ENCODE measurements at regions not wholly inside any gene's neighbourhood (a gene's known extent, or its start where the extent isn't known, plus 50 kb on each side); places are given as distances from the start of the nearest gene placed in this dataset.

GRCh38 chr2:145258903-145259579 is 739.1 kb upstream of the ZEB2 start:
- TF ChIP-seq EZH2 (IDR thresholded peaks at IDR 0.05; ENCODE audit: insufficient read depth, low read length) (no peak), CTCF (IDR thresholded peaks at IDR 0.05; ENCODE audit: insufficient read depth, low read depth, low read length) (no peak)
- H3K27ac ChIP-seq (ENCODE audit: low read depth, low read length) = no peak overlapping the region
- H3K9ac ChIP-seq (ENCODE audit: low read length) = no peak overlapping the region
- DNase-seq (ENCODE audit: low read depth) (peak; percentile 80), FAIRE-seq (no peak)
- H3K4me1 ChIP-seq (ENCODE audit: insufficient read depth, low read length) = no peaks in the 10 kb centered on the region
- no peaks in the 10 kb centered on the region for H4K20me1 ChIP-seq (ENCODE audit: insufficient read depth, low read length)
- Mint-ChIP-seq H3K27ac (ENCODE audit: unreplicated experiment) (no peak overlapping the region), H3K4me3 (ENCODE audit: unreplicated experiment) (no peak overlapping the region), H3K36me3 (ENCODE audit: low read depth, unreplicated experiment) (no peaks in the 10 kb centered on the region), H3K9me3 (ENCODE audit: unreplicated experiment) (no peaks in the 10 kb centered on the region), H3K27me3 (ENCODE audit: low read depth, unreplicated experiment) (peaks cover 5% of the 10 kb centered on the region), H3K4me1 (ENCODE audit: low read depth, unreplicated experiment) (peaks cover 13% of the 10 kb centered on the region)
- no peak overlapping the region for H3K4me2 ChIP-seq (ENCODE audit: low read length)
- no peaks in the 10 kb centered on the region for H3K9me3 ChIP-seq (ENCODE audit: insufficient read depth, low read depth, low read length)
- H3K4me3 ChIP-seq (ENCODE audit: insufficient read depth, low read depth, low read length) = no peak overlapping the region
- H3K36me3 ChIP-seq (ENCODE audit: insufficient read depth, low read length) = no peaks in the 10 kb centered on the region
- H3K27me3 ChIP-seq (ENCODE audit: insufficient read depth, low read length) = no peaks in the 10 kb centered on the region
- H2AFZ ChIP-seq (ENCODE audit: low read depth, low read length) = no peak overlapping the region
- no peaks in the 10 kb centered on the region for H3K79me2 ChIP-seq (ENCODE audit: insufficient read depth, low read length)

GRCh38 chr2:145257931-145258330 is 738.0 kb upstream of the ZEB2 start:
- no peak overlapping the region for H2AFZ ChIP-seq (ENCODE audit: low read depth, low read length)
- H4K20me1 ChIP-seq (ENCODE audit: insufficient read depth, low read length) = no peaks in the 10 kb centered on the region
- Mint-ChIP-seq H3K4me3 (ENCODE audit: unreplicated experiment) (no peak overlapping the region), H3K27ac (ENCODE audit: unreplicated experiment) (no peak overlapping the region), H3K36me3 (ENCODE audit: low read depth, unreplicated experiment) (no peaks in the 10 kb centered on the region), H3K4me1 (ENCODE audit: low read depth, unreplicated experiment) (peaks cover 13% of the 10 kb centered on the region), H3K27me3 (ENCODE audit: low read depth, unreplicated experiment) (peaks cover 8% of the 10 kb centered on the region), H3K9me3 (ENCODE audit: unreplicated experiment) (no peaks in the 10 kb centered on the region)
- no peaks in the 10 kb centered on the region for H3K27me3 ChIP-seq (ENCODE audit: insufficient read depth, low read length)
- H3K4me3 ChIP-seq (ENCODE audit: insufficient read depth, low read depth, low read length) = no peak overlapping the region
- no peak overlapping the region for H3K9ac ChIP-seq (ENCODE audit: low read length)
- FAIRE-seq = no peak
- no peak overlapping the region for H3K27ac ChIP-seq (ENCODE audit: low read depth, low read length)
- H3K36me3 ChIP-seq (ENCODE audit: insufficient read depth, low read length) = no peaks in the 10 kb centered on the region
- no peaks in the 10 kb centered on the region for H3K9me3 ChIP-seq (ENCODE audit: insufficient read depth, low read depth, low read length)
- no peaks in the 10 kb centered on the region for H3K4me1 ChIP-seq (ENCODE audit: insufficient read depth, low read length)
- DNase-seq (ENCODE audit: low read depth) = no peak
- TF ChIP-seq EZH2 (IDR thresholded peaks at IDR 0.05; ENCODE audit: insufficient read depth, low read length) (no peak), CTCF (IDR thresholded peaks at IDR 0.05; ENCODE audit: insufficient read depth, low read depth, low read length) (no peak)
- no peak overlapping the region for H3K4me2 ChIP-seq (ENCODE audit: low read length)
- H3K79me2 ChIP-seq (ENCODE audit: insufficient read depth, low read length) = no peaks in the 10 kb centered on the region

GRCh38 chr2:145256551-145256950 is 736.6 kb upstream of the ZEB2 start:
- no peaks in the 10 kb centered on the region for H4K20me1 ChIP-seq (ENCODE audit: insufficient read depth, low read length)
- H3K27ac ChIP-seq (ENCODE audit: low read depth, low read length) = no peak overlapping the region
- no peaks in the 10 kb centered on the region for H3K27me3 ChIP-seq (ENCODE audit: insufficient read depth, low read length)
- Mint-ChIP-seq H3K27ac (ENCODE audit: unreplicated experiment) (no peak overlapping the region), H3K4me3 (ENCODE audit: unreplicated experiment) (no peak overlapping the region), H3K27me3 (ENCODE audit: low read depth, unreplicated experiment) (peaks cover 8% of the 10 kb centered on the region), H3K36me3 (ENCODE audit: low read depth, unreplicated experiment) (no peaks in the 10 kb centered on the region), H3K4me1 (ENCODE audit: low read depth, unreplicated experiment) (peaks cover 13% of the 10 kb centered on the region), H3K9me3 (ENCODE audit: unreplicated experiment) (no peaks in the 10 kb centered on the region)
- H3K9ac ChIP-seq (ENCODE audit: low read length) = no peak overlapping the region
- no peaks in the 10 kb centered on the region for H3K4me1 ChIP-seq (ENCODE audit: insufficient read depth, low read length)
- no peaks in the 10 kb centered on the region for H3K36me3 ChIP-seq (ENCODE audit: insufficient read depth, low read length)
- no peak for TF ChIP-seq EZH2 (IDR thresholded peaks at IDR 0.05; ENCODE audit: insufficient read depth, low read length)
- TF ChIP-seq CTCF (IDR thresholded peaks at IDR 0.05; ENCODE audit: insufficient read depth, low read depth, low read length) = no peak
- DNase-seq (ENCODE audit: low read depth) (no peak), FAIRE-seq (no peak)
- H2AFZ ChIP-seq (ENCODE audit: low read depth, low read length) = no peak overlapping the region
- H3K4me3 ChIP-seq (ENCODE audit: insufficient read depth, low read depth, low read length) = no peak overlapping the region
- no peak overlapping the region for H3K4me2 ChIP-seq (ENCODE audit: low read length)
- no peaks in the 10 kb centered on the region for H3K79me2 ChIP-seq (ENCODE audit: insufficient read depth, low read length)
- no peaks in the 10 kb centered on the region for H3K9me3 ChIP-seq (ENCODE audit: insufficient read depth, low read depth, low read length)

Data from astrocyte (in vitro differentiated cells and primary cell).